ENCODE measurements at regions not wholly inside any gene's neighbourhood (a gene's known extent, or its start where the extent isn't known, plus 50 kb on each side); places are given as distances from the start of the nearest gene placed in this dataset.

DNA sequence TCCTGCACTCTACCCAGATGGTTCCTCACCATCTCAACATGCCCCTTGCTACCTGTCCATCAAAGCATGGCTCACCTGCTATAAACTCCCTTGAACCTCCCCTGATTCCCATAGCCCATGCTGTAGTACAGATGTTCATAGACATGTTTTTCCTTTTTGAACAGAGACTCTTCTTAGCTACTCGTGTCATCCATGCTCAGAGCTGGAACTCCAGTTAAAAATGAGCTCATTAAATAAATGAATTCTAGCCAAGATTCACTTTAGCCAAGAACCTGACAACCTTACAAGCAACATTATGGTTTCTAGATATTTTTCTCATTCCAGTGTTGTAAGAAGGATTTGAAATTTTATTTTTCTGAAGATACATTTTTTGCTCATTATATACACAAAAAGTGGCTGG, 65.0 kb downstream of the SCG2 start:
- TF ChIP-seq CTCF (IDR thresholded peaks at IDR 0.05; ENCODE audit: borderline replicate concordance, control extremely low read depth, extremely low read depth, insufficient read depth, missing control alignments), result no peak
- in situ Hi-C loops (cut with MboI; ENCODE audit: low sequenced_read_pairs, unreplicated experiment), result no loop called here
- DNase-seq (ENCODE audit: low spot score), result no peak

- DNase-seq (ENCODE audit: low spot score), result no peak
- in situ Hi-C loops (cut with MboI; ENCODE audit: low sequenced_read_pairs, unreplicated experiment), result no loop called here
- TF ChIP-seq CTCF (IDR thresholded peaks at IDR 0.05; ENCODE audit: borderline replicate concordance, control extremely low read depth, extremely low read depth, insufficient read depth, missing control alignments), result no peak
Measured at GRCh38 chr2:223537651-223538601, 64.2 kb downstream of the SCG2 start.

GRCh38 chr2:223538920-223539440, 63.2 kb downstream of the SCG2 start:
- no peak for TF ChIP-seq CTCF (IDR thresholded peaks at IDR 0.05; ENCODE audit: borderline replicate concordance, control extremely low read depth, extremely low read depth, insufficient read depth, missing control alignments)
- DNase-seq (ENCODE audit: low spot score), result no peak
- in situ Hi-C loops (cut with MboI; ENCODE audit: low sequenced_read_pairs, unreplicated experiment), result no loop called here

DNA sequence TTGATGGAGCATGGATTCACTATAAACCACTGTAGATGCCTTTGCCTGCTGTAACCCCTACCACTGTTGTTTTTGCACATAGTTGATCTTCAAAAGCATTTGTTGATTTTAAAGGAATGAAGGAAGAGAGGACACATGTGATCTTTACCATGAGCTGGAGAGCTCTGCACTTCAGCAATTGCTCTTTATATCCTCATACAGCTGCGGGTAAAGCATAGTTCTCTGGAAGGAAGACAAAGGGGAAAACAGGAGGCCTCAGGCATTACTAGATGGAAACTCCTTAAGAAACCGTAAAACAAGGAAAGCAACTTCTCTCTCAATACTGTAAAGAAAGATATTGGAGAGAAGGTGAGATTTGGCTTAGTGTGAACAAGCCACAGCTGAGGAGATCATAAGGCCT, 60.6 kb downstream of the SCG2 start:
- no peak for DNase-seq (ENCODE audit: low spot score)
- TF ChIP-seq CTCF (IDR thresholded peaks at IDR 0.05; ENCODE audit: borderline replicate concordance, control extremely low read depth, extremely low read depth, insufficient read depth, missing control alignments), result no peak
- in situ Hi-C loops (cut with MboI; ENCODE audit: low sequenced_read_pairs, unreplicated experiment), result no loop called here

DNA sequence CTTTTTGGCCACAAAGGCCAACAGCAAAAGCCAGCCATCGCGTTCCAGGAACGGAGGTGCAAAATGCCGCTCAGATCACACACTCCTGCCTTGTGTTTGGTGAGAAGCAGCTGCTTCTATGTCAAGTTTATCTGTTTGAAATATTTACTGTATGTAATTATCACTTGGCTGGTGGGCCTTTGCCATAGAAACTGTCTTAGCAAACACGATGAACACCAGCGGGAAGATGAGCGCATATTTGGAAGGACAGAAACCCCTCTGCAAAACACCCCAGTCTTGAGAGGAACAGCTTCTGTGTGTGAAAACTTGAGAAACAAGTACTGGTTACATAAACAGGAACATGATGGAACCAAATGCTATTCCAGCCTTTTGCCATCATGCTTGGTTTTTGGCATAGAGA, 59.7 kb downstream of the SCG2 start:
- no peak for TF ChIP-seq CTCF (IDR thresholded peaks at IDR 0.05; ENCODE audit: borderline replicate concordance, control extremely low read depth, extremely low read depth, insufficient read depth, missing control alignments)
- in situ Hi-C loops (cut with MboI; ENCODE audit: low sequenced_read_pairs, unreplicated experiment), result no loop called here
- DNase-seq (ENCODE audit: low spot score), result no peak

DNA sequence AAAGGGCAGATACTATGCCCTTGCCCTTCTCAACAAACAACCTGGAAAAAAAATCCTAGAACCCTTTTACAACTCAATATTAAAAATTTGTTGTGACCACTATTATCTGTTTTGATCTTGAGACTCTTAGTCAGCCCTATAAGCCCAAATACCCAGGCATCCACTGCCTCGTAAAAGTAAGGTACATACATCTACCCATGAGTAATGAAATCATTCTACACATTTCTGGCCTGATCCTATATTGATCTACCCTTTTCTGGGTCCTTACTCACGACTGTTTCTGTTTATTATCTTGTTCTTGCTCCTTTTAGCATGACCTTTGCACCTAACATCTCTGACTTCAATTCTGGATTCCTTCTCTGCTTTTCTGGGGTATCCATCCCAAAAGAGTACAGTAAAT, 56.8 kb downstream of the SCG2 start:
- DNase-seq (ENCODE audit: low spot score), result no peak
- in situ Hi-C loops (cut with MboI; ENCODE audit: low sequenced_read_pairs, unreplicated experiment), result no loop called here
- no peak for TF ChIP-seq CTCF (IDR thresholded peaks at IDR 0.05; ENCODE audit: borderline replicate concordance, control extremely low read depth, extremely low read depth, insufficient read depth, missing control alignments)

All from GM13976 (cell line).